GM23338 (cell line): ENCODE measurements at regions not wholly inside any gene's neighbourhood (a gene's known extent, or its start where the extent isn't known, plus 50 kb on each side); places are given as distances from the start of the nearest gene placed in this dataset.

Experiments
- ATAC-seq: fragments of 200-7000 bp; cut with Tn5 transposase; 3 replicates; pipeline ENCODE4 v1.9.1; 2020
- DNase-seq: peaks from one replicate; pipeline ENCODE4 v3.0.0-alpha.2; 2015; ENCODE audit warnings: low spot score
- H2AFZ ChIP-seq: fragments of 200-600 bp; sonication (generic); 2 replicates; pipeline ENCODE4 v1.8.0; 2016; ENCODE audit warnings: antibody characterized with exemption, mild to moderate bottlenecking, moderate library complexity
- H3F3A ChIP-seq: fragments of 200-600 bp; sonication (generic); replicated peaks from 2 replicates; pipeline ENCODE4 v1.8.0; 2017; ENCODE audit warnings: antibody characterized with exemption, mixed run types, low read depth
- H3K27ac ChIP-seq: fragments of 200-600 bp; sonication (generic); 2 replicates; pipeline ENCODE4 v1.6.1; 2016; ENCODE audit warnings: low read depth
- H3K27me3 ChIP-seq: fragments of 200-600 bp; sonication (generic); 2 replicates; pipeline ENCODE4 v1.8.0; 2016; ENCODE audit warnings: mild to moderate bottlenecking, mixed run types, moderate library complexity; ENCODE audit not compliant: insufficient read depth
- H3K36me3 ChIP-seq: fragments of 200-600 bp; sonication (generic); 2 replicates; pipeline ENCODE4 v1.8.0; 2016; ENCODE audit warnings: mild to moderate bottlenecking; ENCODE audit not compliant: insufficient read depth
- H3K4me1 ChIP-seq: fragments of 200-600 bp; sonication (generic); 2 replicates; pipeline ENCODE4 v1.8.0; 2016; ENCODE audit warnings: mild to moderate bottlenecking, moderate library complexity; ENCODE audit not compliant: insufficient read depth
- H3K4me2 ChIP-seq: fragments of 200-600 bp; sonication (generic); 2 replicates; pipeline ENCODE4 v1.7.1; 2017; ENCODE audit warnings: mixed run types
- H3K4me3 ChIP-seq: fragments of 200-600 bp; sonication (generic); 2 replicates; pipeline ENCODE4 v1.6.1; 2016; ENCODE audit warnings: mixed run types
- H3K79me2 ChIP-seq: fragments of 200-600 bp; sonication (generic); replicated peaks from 2 replicates; pipeline ENCODE4 v1.8.0; 2017; ENCODE audit warnings: mild to moderate bottlenecking; ENCODE audit not compliant: insufficient read depth
- H3K9me2 ChIP-seq: fragments of 200-600 bp; sonication (generic); 2 replicates; pipeline ENCODE4 v1.8.0; 2017; ENCODE audit not compliant: insufficient read depth
- H4K20me1 ChIP-seq: fragments of 200-600 bp; sonication (generic); replicated peaks from 2 replicates; pipeline ENCODE4 v1.8.0; 2017; ENCODE audit warnings: mild to moderate bottlenecking; ENCODE audit not compliant: insufficient read depth
- H3K27ac Mint-ChIP-seq: 2 replicates; pipeline ENCODE4 v1.8.0; 2020; ENCODE audit warnings: inconsistent platforms, mild to moderate bottlenecking, moderate library complexity, mixed read lengths
- H3K27me3 Mint-ChIP-seq: 3 replicates; pipeline ENCODE4 v1.8.0; 2022; ENCODE audit warnings: low read depth, mild to moderate bottlenecking, moderate library complexity, mixed read lengths, inconsistent platforms; ENCODE audit not compliant: insufficient read depth, poor library complexity
- H3K36me3 Mint-ChIP-seq: 3 replicates; pipeline ENCODE4 v1.8.0; 2021; ENCODE audit warnings: low read depth, mild to moderate bottlenecking, inconsistent platforms, moderate library complexity, mixed read lengths
- H3K4me1 Mint-ChIP-seq: 3 replicates; pipeline ENCODE4 v1.8.0; 2020; ENCODE audit warnings: mild to moderate bottlenecking, inconsistent platforms, mixed read lengths
- H3K4me3 Mint-ChIP-seq: 3 replicates; pipeline ENCODE4 v1.8.0; 2021; ENCODE audit warnings: moderate library complexity, mild to moderate bottlenecking, inconsistent platforms, mixed read lengths
- H3K9me3 Mint-ChIP-seq: 3 replicates; pipeline ENCODE4 v1.8.0; 2020; ENCODE audit warnings: moderate library complexity, mild to moderate bottlenecking, inconsistent platforms, mixed read lengths
- CREB1 ChIP-seq: fragments of 250-450 bp; sonication (Bioruptor Pico); IDR thresholded peaks from 2 replicates; pipeline ENCODE4 v1.5.0; 2020; ENCODE audit warnings: low read depth, mild to moderate bottlenecking, moderate library complexity
- CTCF ChIP-seq, 2 experiments: fragments of 200-600 bp in 1 of 2; sonication (generic) in 1 of 2; conservative IDR thresholded peaks; 2 replicates each; pipeline versions ENCODE4 v1.5.1 to v1.6.1; 2016 to 2017; ENCODE audit warnings: antibody characterized with exemption in 2 of 2, low read depth in 2 of 2, mild to moderate bottlenecking in 2 of 2, moderate library complexity in 1 of 2
- ETS1 ChIP-seq: IDR thresholded peaks from 2 replicates; pipeline ENCODE4 v1.6.1; 2016; ENCODE audit warnings: antibody characterized with exemption
- EZH2 ChIP-seq: fragments of 200-600 bp; sonication (generic); IDR thresholded peaks from one replicate; pipeline ENCODE4 v1.8.0; 2017; ENCODE audit warnings: antibody characterized with exemption, mild to moderate bottlenecking, low read depth; ENCODE audit not compliant: unreplicated experiment
- EZH2phosphoT487 ChIP-seq: fragments of 200-600 bp; sonication (generic); IDR thresholded peaks from one replicate; pipeline ENCODE4 v1.8.1; 2018; ENCODE audit warnings: antibody characterized with exemption; ENCODE audit not compliant: unreplicated experiment
- JUNB ChIP-seq: IDR thresholded peaks from one replicate; pipeline ENCODE4 v1.6.1; 2016; ENCODE audit warnings: antibody characterized with exemption; ENCODE audit not compliant: unreplicated experiment
- NANOG ChIP-seq: IDR thresholded peaks from 2 replicates; pipeline ENCODE4 v1.6.1; 2016; ENCODE audit warnings: antibody characterized with exemption, borderline replicate concordance
- POLR2AphosphoS5 ChIP-seq: IDR thresholded peaks from 2 replicates; pipeline ENCODE4 v1.6.1; 2016; ENCODE audit warnings: antibody characterized with exemption, low read depth
- STAT1 ChIP-seq: IDR thresholded peaks from one replicate; pipeline ENCODE4 v1.6.1; 2016; ENCODE audit warnings: antibody characterized with exemption; ENCODE audit not compliant: unreplicated experiment
- ZNF114 ChIP-seq: fragments of 250-450 bp; sonication (Bioruptor Pico); IDR thresholded peaks from 2 replicates; pipeline ENCODE4 v1.5.0; 2020; ENCODE audit warnings: mild to moderate bottlenecking, moderate library complexity
- ZNF331 ChIP-seq: fragments of 250-450 bp; sonication (Bioruptor Pico); IDR thresholded peaks from 2 replicates; pipeline ENCODE4 v1.5.0; 2020; ENCODE audit warnings: low read depth, mild to moderate bottlenecking, moderate library complexity
- ZNF462 ChIP-seq: fragments of 250-450 bp; sonication (Bioruptor Pico); IDR thresholded peaks from 2 replicates; pipeline ENCODE4 v1.5.0; 2020; ENCODE audit warnings: mild to moderate bottlenecking, moderate library complexity
- TF ChIP-seq, protein P1 (sequence below): IDR thresholded peaks from one replicate; pipeline ENCODE4 v1.6.1; 2018; ENCODE audit warnings: antibody characterized with exemption; ENCODE audit not compliant: unreplicated experiment

DNA sequence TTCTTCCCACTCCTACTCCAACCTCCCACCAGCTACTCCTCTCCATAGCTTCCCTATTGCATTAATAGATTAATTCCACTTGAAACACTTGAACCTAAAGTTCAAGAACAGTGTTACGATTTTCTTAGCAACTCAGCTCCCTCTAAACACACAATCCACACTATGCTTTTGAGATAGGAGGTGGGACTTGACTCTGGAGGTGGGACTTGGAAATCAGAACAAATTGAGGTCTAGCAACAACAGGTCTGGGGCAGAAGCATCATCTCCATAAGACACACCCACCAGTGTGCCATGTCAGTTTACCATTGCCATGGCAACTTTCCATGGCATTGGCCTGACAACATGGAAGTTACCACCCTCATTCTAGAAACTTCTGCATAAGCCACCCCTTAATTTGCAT, 336.5 kb upstream of the ALCAM start:
- no peaks in the 10 kb centered on the region for H3F3A ChIP-seq
- TF ChIP-seq EZH2 (no peak), EZH2phosphoT487 (no peak), ZNF114 (CRISPR knock-in tag) (no peak), CTCF (conservative IDR thresholded peaks at IDR 0.05; ENCODE audit: low read depth in 2 of 2) (no peak), JUNB (no peak), NANOG (no peak), ZNF462 (CRISPR knock-in tag) (no peak), ZNF331 (no peak), CREB1 (CRISPR knock-in tag) (no peak), STAT1 (no peak), POLR2AphosphoS5 (no peak), ETS1 (no peak)
- TF ChIP-seq, protein P1, sequence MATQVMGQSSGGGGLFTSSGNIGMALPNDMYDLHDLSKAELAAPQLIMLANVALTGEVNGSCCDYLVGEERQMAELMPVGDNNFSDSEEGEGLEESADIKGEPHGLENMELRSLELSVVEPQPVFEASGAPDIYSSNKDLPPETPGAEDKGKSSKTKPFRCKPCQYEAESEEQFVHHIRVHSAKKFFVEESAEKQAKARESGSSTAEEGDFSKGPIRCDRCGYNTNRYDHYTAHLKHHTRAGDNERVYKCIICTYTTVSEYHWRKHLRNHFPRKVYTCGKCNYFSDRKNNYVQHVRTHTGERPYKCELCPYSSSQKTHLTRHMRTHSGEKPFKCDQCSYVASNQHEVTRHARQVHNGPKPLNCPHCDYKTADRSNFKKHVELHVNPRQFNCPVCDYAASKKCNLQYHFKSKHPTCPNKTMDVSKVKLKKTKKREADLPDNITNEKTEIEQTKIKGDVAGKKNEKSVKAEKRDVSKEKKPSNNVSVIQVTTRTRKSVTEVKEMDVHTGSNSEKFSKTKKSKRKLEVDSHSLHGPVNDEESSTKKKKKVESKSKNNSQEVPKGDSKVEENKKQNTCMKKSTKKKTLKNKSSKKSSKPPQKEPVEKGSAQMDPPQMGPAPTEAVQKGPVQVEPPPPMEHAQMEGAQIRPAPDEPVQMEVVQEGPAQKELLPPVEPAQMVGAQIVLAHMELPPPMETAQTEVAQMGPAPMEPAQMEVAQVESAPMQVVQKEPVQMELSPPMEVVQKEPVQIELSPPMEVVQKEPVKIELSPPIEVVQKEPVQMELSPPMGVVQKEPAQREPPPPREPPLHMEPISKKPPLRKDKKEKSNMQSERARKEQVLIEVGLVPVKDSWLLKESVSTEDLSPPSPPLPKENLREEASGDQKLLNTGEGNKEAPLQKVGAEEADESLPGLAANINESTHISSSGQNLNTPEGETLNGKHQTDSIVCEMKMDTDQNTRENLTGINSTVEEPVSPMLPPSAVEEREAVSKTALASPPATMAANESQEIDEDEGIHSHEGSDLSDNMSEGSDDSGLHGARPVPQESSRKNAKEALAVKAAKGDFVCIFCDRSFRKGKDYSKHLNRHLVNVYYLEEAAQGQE = no peak
- no peak overlapping the region; the same call in 1 of the 2 replicates for H2AFZ ChIP-seq
- H3K27ac ChIP-seq = no peak overlapping the region
- H3K79me2 ChIP-seq = no peaks in the 10 kb centered on the region
- ATAC-seq (no peak), DNase-seq (no peak)
- H3K4me1 Mint-ChIP-seq = no peaks in the 10 kb centered on the region
- H3K4me1 ChIP-seq = no peaks in the 10 kb centered on the region
- no peaks in the 10 kb centered on the region for H3K27me3 ChIP-seq
- no peak overlapping the region for H3K4me2 ChIP-seq
- no peaks in the 10 kb centered on the region for H3K27me3 Mint-ChIP-seq
- H3K36me3 ChIP-seq = no peaks in the 10 kb centered on the region
- no peaks in the 10 kb centered on the region for H3K36me3 Mint-ChIP-seq
- H3K4me3 ChIP-seq = no peak overlapping the region
- no peak overlapping the region for H3K27ac Mint-ChIP-seq
- H3K9me3 Mint-ChIP-seq = no peaks in the 10 kb centered on the region
- peaks cover 5% of the 10 kb centered on the region; the same call in 1 of the 2 replicates for H3K9me2 ChIP-seq
- H4K20me1 ChIP-seq = no peaks in the 10 kb centered on the region
- no peak overlapping the region for H3K4me3 Mint-ChIP-seq
